ENCODE measurements at regions not wholly inside any gene's neighbourhood (a gene's known extent, or its start where the extent isn't known, plus 50 kb on each side); places are given as distances from the start of the nearest gene placed in this dataset.

- Mint-ChIP-seq H3K36me3 (ENCODE audit: unreplicated experiment) (no peaks in the 10 kb centered on the region), H3K27me3 (ENCODE audit: unreplicated experiment) (no peaks in the 10 kb centered on the region)
Measured at GRCh38 chr20:12733811-12734210, 275.0 kb upstream of the SPTLC3 start.

GRCh38 chr20:12737497-12737896 is 271.3 kb upstream of the SPTLC3 start:
- H3K27ac Mint-ChIP-seq (ENCODE audit: unreplicated experiment): no peak overlapping the region
- H3K4me1 Mint-ChIP-seq (ENCODE audit: low read depth, unreplicated experiment): no peaks in the 10 kb centered on the region
- TF ChIP-seq CTCF (IDR thresholded peaks at IDR 0.05; ENCODE audit: partially characterized antibody, unreplicated experiment): no peak
- H3K4me3 Mint-ChIP-seq (ENCODE audit: unreplicated experiment): no peak overlapping the region
- H3K27me3 Mint-ChIP-seq (ENCODE audit: unreplicated experiment): no peaks in the 10 kb centered on the region
- no peaks in the 10 kb centered on the region for H3K36me3 Mint-ChIP-seq (ENCODE audit: unreplicated experiment)
- no peak for DNase-seq
- no peaks in the 10 kb centered on the region for H3K9me3 Mint-ChIP-seq (ENCODE audit: unreplicated experiment)

More at GRCh38 chr20:12733811-12734210, 275.0 kb upstream of the SPTLC3 start:
- no peak for DNase-seq
- H3K27ac Mint-ChIP-seq (ENCODE audit: unreplicated experiment): no peak overlapping the region
- TF ChIP-seq CTCF (IDR thresholded peaks at IDR 0.05; ENCODE audit: partially characterized antibody, unreplicated experiment): no peak
- H3K4me1 Mint-ChIP-seq (ENCODE audit: low read depth, unreplicated experiment): no peaks in the 10 kb centered on the region
- no peak overlapping the region for H3K4me3 Mint-ChIP-seq (ENCODE audit: unreplicated experiment)
- H3K9me3 Mint-ChIP-seq (ENCODE audit: unreplicated experiment): no peaks in the 10 kb centered on the region

GRCh38 chr20:12737900-12738299 is 270.9 kb upstream of the SPTLC3 start:
- no peaks in the 10 kb centered on the region for H3K9me3 Mint-ChIP-seq (ENCODE audit: unreplicated experiment)
- no peaks in the 10 kb centered on the region for H3K36me3 Mint-ChIP-seq (ENCODE audit: unreplicated experiment)
- H3K27ac Mint-ChIP-seq (ENCODE audit: unreplicated experiment): no peak overlapping the region
- TF ChIP-seq CTCF (IDR thresholded peaks at IDR 0.05; ENCODE audit: partially characterized antibody, unreplicated experiment): no peak
- no peaks in the 10 kb centered on the region for H3K4me1 Mint-ChIP-seq (ENCODE audit: low read depth, unreplicated experiment)
- no peak for DNase-seq
- no peaks in the 10 kb centered on the region for H3K27me3 Mint-ChIP-seq (ENCODE audit: unreplicated experiment)
- H3K4me3 Mint-ChIP-seq (ENCODE audit: unreplicated experiment): no peak overlapping the region

GRCh38 chr20:12740647-12741046 is 268.1 kb upstream of the SPTLC3 start:
- H3K4me1 Mint-ChIP-seq (ENCODE audit: low read depth, unreplicated experiment): no peaks in the 10 kb centered on the region

GRCh38 chr20:12744037-12744436 is 264.7 kb upstream of the SPTLC3 start:
- no peak for TF ChIP-seq CTCF (IDR thresholded peaks at IDR 0.05; ENCODE audit: partially characterized antibody, unreplicated experiment)
- H3K4me1 Mint-ChIP-seq (ENCODE audit: low read depth, unreplicated experiment): no peaks in the 10 kb centered on the region
- no peak for DNase-seq
- no peaks in the 10 kb centered on the region for H3K36me3 Mint-ChIP-seq (ENCODE audit: unreplicated experiment)
- no peak overlapping the region for H3K27ac Mint-ChIP-seq (ENCODE audit: unreplicated experiment)
- H3K27me3 Mint-ChIP-seq (ENCODE audit: unreplicated experiment): peaks cover 1% of the 10 kb centered on the region
- H3K9me3 Mint-ChIP-seq (ENCODE audit: unreplicated experiment): no peaks in the 10 kb centered on the region
- H3K4me3 Mint-ChIP-seq (ENCODE audit: unreplicated experiment): no peak overlapping the region

More at GRCh38 chr20:12740647-12741046, 268.1 kb upstream of the SPTLC3 start:
- H3K27me3 Mint-ChIP-seq (ENCODE audit: unreplicated experiment): peaks cover under 1% of the 10 kb centered on the region
- no peak for TF ChIP-seq CTCF (IDR thresholded peaks at IDR 0.05; ENCODE audit: partially characterized antibody, unreplicated experiment)
- H3K4me3 Mint-ChIP-seq (ENCODE audit: unreplicated experiment): no peak overlapping the region
- no peak for DNase-seq
- no peak overlapping the region for H3K27ac Mint-ChIP-seq (ENCODE audit: unreplicated experiment)
- no peaks in the 10 kb centered on the region for H3K9me3 Mint-ChIP-seq (ENCODE audit: unreplicated experiment)
- H3K36me3 Mint-ChIP-seq (ENCODE audit: unreplicated experiment): no peaks in the 10 kb centered on the region
